IPS-15b (cell line): ENCODE measurements at regions not wholly inside any gene's neighbourhood (a gene's known extent, or its start where the extent isn't known, plus 50 kb on each side); places are given as distances from the start of the nearest gene placed in this dataset.
"Not testable (repeated sequence)": the region's sequence is repeated elsewhere in the genome, so short reads cannot be mapped to it uniquely, and the experiment has no call there.

Experiments used
- H3K27me3 ChIP-seq: one replicate; pipeline ENCODE4 v1.6.1; 2013; ENCODE audit warnings: low read length; ENCODE audit not compliant: control insufficient read depth, insufficient read depth
- H3K36me3 ChIP-seq: one replicate; pipeline ENCODE4 v1.6.1; 2013; ENCODE audit warnings: low read length; ENCODE audit not compliant: control insufficient read depth, insufficient read depth
- H3K4me1 ChIP-seq: one replicate; pipeline ENCODE4 v1.6.1; 2013; ENCODE audit warnings: mild to moderate bottlenecking, low read length; ENCODE audit not compliant: control insufficient read depth, insufficient read depth
- H3K4me3 ChIP-seq: one replicate; pipeline ENCODE4 v1.5.1; 2013; ENCODE audit warnings: low read depth, low read length
- H3K9ac ChIP-seq: one replicate; pipeline ENCODE4 v1.6.1; 2013; ENCODE audit warnings: low read depth, mild to moderate bottlenecking, low read length
- H3K9me3 ChIP-seq: one replicate; pipeline ENCODE4 v1.6.1; 2013; ENCODE audit warnings: mild to moderate bottlenecking, low read length; ENCODE audit not compliant: control insufficient read depth, insufficient read depth

DNA sequence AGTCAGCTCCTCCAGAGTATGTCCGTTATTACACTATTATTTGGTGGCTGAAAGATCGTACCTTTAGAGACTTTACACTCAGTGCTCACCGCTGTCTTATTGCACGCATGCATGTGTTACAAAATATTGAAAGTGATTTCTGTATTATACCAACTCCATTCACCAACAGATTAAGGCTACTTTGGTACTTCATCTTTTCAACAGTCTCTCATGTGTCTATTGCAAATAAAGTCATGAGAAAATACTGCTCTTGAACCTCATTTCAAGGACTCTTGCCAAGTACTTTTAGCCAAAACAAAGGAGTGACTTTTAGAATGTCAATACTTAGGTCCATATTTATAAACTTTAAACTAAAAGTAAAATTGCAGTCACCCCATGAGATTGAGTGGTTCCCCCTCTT, 503.6 kb downstream of the TMEM121 start:
- H3K4me1 ChIP-seq: no peaks in the 10 kb centered on the region
- no peak overlapping the region for H3K9ac ChIP-seq
- no peaks in the 10 kb centered on the region for H3K27me3 ChIP-seq
- peaks cover 17% of the 10 kb centered on the region for H3K9me3 ChIP-seq
- no peaks in the 10 kb centered on the region for H3K36me3 ChIP-seq
- no peak overlapping the region for H3K4me3 ChIP-seq

DNA sequence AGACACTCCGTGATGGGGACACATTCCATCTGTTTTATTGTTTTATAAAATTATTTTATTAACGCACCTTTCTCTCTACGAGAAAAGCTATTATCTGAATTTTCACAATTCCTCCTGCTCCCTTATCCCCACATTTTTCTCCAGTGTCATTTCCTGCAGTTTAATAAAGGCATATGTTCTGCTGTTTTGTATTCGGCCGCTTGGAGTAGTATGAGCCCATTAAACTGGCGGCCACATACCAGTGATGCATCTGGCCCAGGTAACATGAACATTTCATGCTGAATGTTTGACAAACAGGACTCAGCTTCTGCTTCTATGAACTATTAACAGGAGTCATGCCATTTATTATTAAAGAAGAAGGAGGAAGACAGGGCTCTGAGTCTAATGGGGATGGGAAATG, 511.0 kb downstream of the TMEM121 start:
- H3K36me3 ChIP-seq: no peaks in the 10 kb centered on the region
- H3K9ac ChIP-seq: no peak overlapping the region
- H3K4me1 ChIP-seq: no peaks in the 10 kb centered on the region
- H3K27me3 ChIP-seq: no peaks in the 10 kb centered on the region
- H3K4me3 ChIP-seq: no peak overlapping the region
- peaks cover 34% of the 10 kb centered on the region for H3K9me3 ChIP-seq

- H3K9me3 ChIP-seq: peaks cover 30% of the 10 kb centered on the region
These were observed 511.9 kb downstream of the TMEM121 start for GRCh38 chr14:106038263-106038662.

GRCh38 chr14:106039400-106039799, 513.0 kb downstream of the TMEM121 start:
- Histone ChIP-seq H3K4me1 (no peaks in the 10 kb centered on the region), H3K9me3 (peaks cover 26% of the 10 kb centered on the region), H3K9ac (no peak overlapping the region), H3K27me3 (no peaks in the 10 kb centered on the region), H3K36me3 (no peaks in the 10 kb centered on the region), H3K4me3 (no peak overlapping the region)

More at GRCh38 chr14:106038263-106038662, 511.9 kb downstream of the TMEM121 start:
- Histone ChIP-seq H3K9ac (no peak overlapping the region), H3K36me3 (no peaks in the 10 kb centered on the region), H3K27me3 (no peaks in the 10 kb centered on the region), H3K4me1 (no peaks in the 10 kb centered on the region), H3K4me3 (no peak overlapping the region)

DNA sequence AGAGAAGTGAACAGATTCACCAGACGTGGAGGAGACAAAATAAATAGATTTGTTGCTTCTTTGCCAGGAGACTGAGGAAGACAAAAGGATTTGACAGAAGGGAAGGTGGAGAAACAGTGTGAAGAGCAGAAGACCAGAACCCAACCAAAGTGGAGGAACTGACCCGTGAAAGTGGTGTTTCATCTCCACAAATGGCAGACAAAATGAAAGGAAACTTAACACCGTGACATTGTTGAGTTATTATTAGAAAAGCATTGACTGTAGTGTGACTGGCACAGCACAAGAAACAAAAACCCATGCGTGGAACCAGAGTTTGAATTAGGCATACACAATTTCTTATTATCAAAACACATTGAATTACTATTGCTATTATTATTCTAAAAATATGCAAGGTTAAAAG, 518.1 kb downstream of the TMEM121 start:
- Histone ChIP-seq H3K9me3 (peaks cover 27% of the 10 kb centered on the region), H3K4me3 (no peak overlapping the region), H3K36me3 (no peaks in the 10 kb centered on the region), H3K9ac (no peak overlapping the region), H3K4me1 (no peaks in the 10 kb centered on the region), H3K27me3 (no peaks in the 10 kb centered on the region)

DNA sequence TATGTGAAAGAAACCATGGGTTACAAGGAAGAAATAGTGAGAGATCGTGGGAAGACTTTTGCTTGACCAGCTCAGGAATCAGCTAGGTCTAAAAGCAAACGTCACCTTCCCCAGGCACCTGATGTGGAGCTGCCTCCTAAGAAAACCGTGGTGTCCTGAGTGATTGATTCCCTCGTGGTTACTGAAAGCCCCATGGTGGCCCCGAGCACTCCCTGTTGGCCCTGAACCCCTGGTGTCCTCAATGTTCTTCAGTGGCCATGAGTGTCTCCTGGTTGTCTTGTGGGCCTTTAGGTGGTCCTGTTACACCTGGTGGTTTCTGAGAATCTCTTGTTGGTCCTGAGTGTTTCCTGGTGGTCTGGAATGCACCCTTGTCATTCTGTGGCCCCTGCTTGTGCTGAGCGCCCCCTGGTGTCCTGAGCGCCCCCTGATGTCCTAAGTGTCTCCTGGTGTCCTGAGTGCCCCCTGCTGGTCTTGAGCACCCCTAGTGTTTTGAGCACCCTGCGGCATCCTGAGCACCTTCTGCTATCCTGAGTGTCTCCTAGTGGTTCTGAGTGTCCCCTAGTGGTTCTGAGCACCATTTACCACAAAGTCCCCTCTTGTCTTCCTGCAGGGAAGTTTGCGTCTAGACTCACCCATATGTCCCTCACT, 518.7 kb downstream of the TMEM121 start:
- no peak overlapping the region for H3K9ac ChIP-seq
- no peaks in the 10 kb centered on the region for H3K27me3 ChIP-seq
- H3K9me3 ChIP-seq: peaks cover 27% of the 10 kb centered on the region
- no peaks in the 10 kb centered on the region for H3K36me3 ChIP-seq
- H3K4me3 ChIP-seq: no peak overlapping the region
- no peaks in the 10 kb centered on the region for H3K4me1 ChIP-seq

DNA sequence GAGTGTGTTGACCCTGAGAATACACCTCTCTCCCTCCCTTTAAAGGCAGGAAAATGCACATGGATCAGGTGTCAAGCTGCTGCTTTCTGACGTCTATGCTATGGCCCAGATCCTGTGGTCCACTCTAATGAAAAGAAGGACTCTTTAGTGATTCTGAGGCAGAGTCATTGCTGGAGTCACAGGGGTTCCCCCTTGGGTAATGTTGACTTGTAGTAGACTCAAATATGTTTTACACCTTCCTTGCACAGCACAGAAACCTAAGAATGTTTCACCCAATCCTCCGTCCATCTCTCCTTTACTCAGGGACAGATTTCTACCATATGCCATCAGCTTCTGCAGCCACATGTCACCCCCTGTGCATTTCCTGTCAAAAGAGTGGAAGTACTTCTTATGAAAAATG, 525.4 kb downstream of the TMEM121 start:
- Histone ChIP-seq H3K9ac (no peak overlapping the region), H3K36me3 (no peaks in the 10 kb centered on the region), H3K4me3 (no peak overlapping the region), H3K4me1 (no peaks in the 10 kb centered on the region), H3K27me3 (no peaks in the 10 kb centered on the region), H3K9me3 (peaks cover 29% of the 10 kb centered on the region)

GRCh38 chr14:106055289-106055688, 528.9 kb downstream of the TMEM121 start:
- Histone ChIP-seq H3K36me3 (no peaks in the 10 kb centered on the region), H3K4me1 (no peaks in the 10 kb centered on the region), H3K4me3 (no peak overlapping the region), H3K9ac (no peak overlapping the region), H3K27me3 (no peaks in the 10 kb centered on the region), H3K9me3 (peaks cover 39% of the 10 kb centered on the region)

- H3K9ac ChIP-seq: no peak overlapping the region
- no peaks in the 10 kb centered on the region for H3K36me3 ChIP-seq
- H3K4me1 ChIP-seq: no peaks in the 10 kb centered on the region
- H3K9me3 ChIP-seq: peaks cover 33% of the 10 kb centered on the region
- H3K4me3 ChIP-seq: no peak overlapping the region
- H3K27me3 ChIP-seq: no peaks in the 10 kb centered on the region
These were observed 532.0 kb downstream of the TMEM121 start for GRCh38 chr14:106058342-106058741.

DNA sequence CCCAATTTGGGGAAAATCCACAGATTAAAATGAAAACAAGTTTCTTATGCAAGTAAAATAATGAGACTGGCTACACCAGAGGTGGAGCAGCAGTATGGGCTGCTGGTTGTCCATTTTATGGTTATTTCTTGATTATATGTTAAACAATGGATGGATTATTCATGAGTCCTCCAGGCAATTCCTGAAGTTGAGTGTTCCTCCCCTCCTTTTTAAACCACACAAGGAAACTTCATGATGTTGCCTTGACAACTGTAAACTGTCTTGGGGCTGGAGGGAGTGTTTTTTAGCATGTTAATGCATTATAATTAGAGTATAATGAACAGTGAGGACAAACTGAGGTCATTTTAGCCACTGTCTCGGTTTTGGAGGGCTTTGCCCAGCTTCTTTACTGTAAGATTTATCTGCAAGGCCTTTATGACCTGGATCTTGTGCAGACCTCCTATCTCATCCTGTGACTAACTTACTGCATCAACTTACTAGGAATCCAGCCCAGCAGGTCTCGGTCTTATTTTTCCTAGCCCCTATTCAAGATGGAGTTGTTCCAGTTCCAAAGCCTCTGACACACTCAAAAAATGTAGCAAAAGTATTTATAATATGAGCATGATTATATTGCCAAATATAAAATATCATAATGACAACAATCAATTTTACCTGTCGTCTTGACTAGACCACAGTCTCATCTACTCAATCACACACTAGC, 534.0 kb downstream of the TMEM121 start:
- no peaks in the 10 kb centered on the region for H3K27me3 ChIP-seq
- H3K4me1 ChIP-seq: no peaks in the 10 kb centered on the region
- no peaks in the 10 kb centered on the region for H3K36me3 ChIP-seq
- peaks cover 34% of the 10 kb centered on the region for H3K9me3 ChIP-seq
- no peak overlapping the region for H3K9ac ChIP-seq
- no peak overlapping the region for H3K4me3 ChIP-seq

DNA sequence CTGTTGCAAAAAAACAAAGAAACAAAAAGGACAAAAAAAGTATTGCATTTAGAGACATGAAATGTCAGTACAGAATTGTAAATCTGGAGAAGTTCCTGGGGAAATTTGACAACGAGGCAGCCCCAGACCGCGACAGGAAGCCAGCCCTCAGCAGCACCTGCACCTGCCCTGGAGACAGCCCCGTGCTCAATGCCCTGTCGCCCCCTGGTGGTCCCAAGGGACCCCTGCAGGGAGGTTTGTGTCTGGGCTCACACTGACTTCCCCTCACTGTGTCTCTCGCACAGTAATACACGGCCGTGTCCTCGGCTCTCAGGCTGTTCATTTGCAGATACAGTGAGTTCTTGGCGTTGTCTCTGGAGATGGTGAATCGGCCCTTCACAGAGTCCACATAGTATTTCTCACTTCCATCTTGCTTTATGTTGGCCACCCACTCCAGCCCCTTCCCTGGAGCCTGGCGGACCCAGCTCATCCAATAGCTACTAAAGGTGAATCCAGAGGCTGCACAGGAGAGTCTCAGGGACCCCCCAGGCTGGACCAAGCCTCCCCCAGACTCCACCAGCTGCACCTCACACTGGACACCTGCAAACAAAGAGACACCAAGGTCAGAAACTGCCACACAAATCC, 535.6 kb downstream of the TMEM121 start:
- not testable (repeated sequence) for H3K27me3 ChIP-seq, H3K9ac ChIP-seq, H3K4me1 ChIP-seq, H3K36me3 ChIP-seq, H3K4me3 ChIP-seq
- H3K9me3 ChIP-seq: peaks cover 43% of the 10 kb centered on the region
